ENCODE measurements at regions not wholly inside any gene's neighbourhood (a gene's known extent, or its start where the extent isn't known, plus 50 kb on each side); places are given as distances from the start of the nearest gene placed in this dataset.

- ChIA-PET CTCF (interaction anchor here (0.9 to 1.0 kb wide), 2 partner anchors 9 to 39 kb away, joined by 3 read pairs; no protein-coding TSS in a partner anchor), POLR2A (no interaction called here)
- Histone ChIP-seq H3K27me3 (ENCODE audit: control insufficient read depth, insufficient read depth, low read length) (no peaks in the 10 kb centered on the region), H3K4me3 (ENCODE audit: low read depth, low read length) (no peak overlapping the region), H3K36me3 (ENCODE audit: control insufficient read depth, insufficient read depth, low read length) (no peaks in the 10 kb centered on the region)
- DNase-seq (ENCODE audit: low read depth) = no peak
- no peak for TF ChIP-seq CTCF (IDR thresholded peaks at IDR 0.05; ENCODE audit: insufficient read depth, low read depth, low read length)
Observed at GRCh38 chr2:223536546-223536945, 65.6 kb downstream of the SCG2 start.

GRCh38 chr2:223537115-223537514, 65.0 kb downstream of the SCG2 start:
- no peak for TF ChIP-seq CTCF (IDR thresholded peaks at IDR 0.05; ENCODE audit: insufficient read depth, low read depth, low read length)
- POLR2A ChIA-PET = no interaction called here
- DNase-seq (ENCODE audit: low read depth) = no peak

GRCh38 chr2:223537651-223538601, 64.2 kb downstream of the SCG2 start:
- CTCF ChIA-PET = interaction anchor here (1.0 to 1.3 kb wide), 3 partner anchors 9 to 10 kb away, joined by 3 to 4 read pairs (median 3); no protein-coding TSS in a partner anchor
- no peak for TF ChIP-seq CTCF (IDR thresholded peaks at IDR 0.05; ENCODE audit: insufficient read depth, low read depth, low read length)

More at GRCh38 chr2:223537115-223537514, 65.0 kb downstream of the SCG2 start:
- no peak overlapping the region for H3K4me3 ChIP-seq (ENCODE audit: low read depth, low read length)
- H3K27me3 ChIP-seq (ENCODE audit: control insufficient read depth, insufficient read depth, low read length) = no peaks in the 10 kb centered on the region
- H3K36me3 ChIP-seq (ENCODE audit: control insufficient read depth, insufficient read depth, low read length) = no peaks in the 10 kb centered on the region
- CTCF ChIA-PET = interaction anchor here (1.0 kb wide), 2 partner anchors 9 to 11 kb away, joined by 3 read pairs; no protein-coding TSS in a partner anchor

GRCh38 chr2:223538920-223539440, 63.2 kb downstream of the SCG2 start:
- no peak for DNase-seq (ENCODE audit: low read depth)
- Histone ChIP-seq H3K4me3 (ENCODE audit: low read depth, low read length) (no peak overlapping the region), H3K36me3 (ENCODE audit: control insufficient read depth, insufficient read depth, low read length) (no peaks in the 10 kb centered on the region), H3K27me3 (ENCODE audit: control insufficient read depth, insufficient read depth, low read length) (no peaks in the 10 kb centered on the region)
- CTCF ChIA-PET = interaction anchor here (1.2 to 1.3 kb wide), 2 partner anchors 10 to 60 kb away, joined by 3 to 4 read pairs; no protein-coding TSS in a partner anchor
- no peak for TF ChIP-seq CTCF (IDR thresholded peaks at IDR 0.05; ENCODE audit: insufficient read depth, low read depth, low read length)
- POLR2A ChIA-PET = no interaction called here

More at GRCh38 chr2:223537651-223538601, 64.2 kb downstream of the SCG2 start:
- POLR2A ChIA-PET = no interaction called here
- no peaks in the 10 kb centered on the region for H3K36me3 ChIP-seq (ENCODE audit: control insufficient read depth, insufficient read depth, low read length)
- DNase-seq (ENCODE audit: low read depth) = no peak
- no peaks in the 10 kb centered on the region for H3K27me3 ChIP-seq (ENCODE audit: control insufficient read depth, insufficient read depth, low read length)
- no peak overlapping the region for H3K4me3 ChIP-seq (ENCODE audit: low read depth, low read length)

DNA sequence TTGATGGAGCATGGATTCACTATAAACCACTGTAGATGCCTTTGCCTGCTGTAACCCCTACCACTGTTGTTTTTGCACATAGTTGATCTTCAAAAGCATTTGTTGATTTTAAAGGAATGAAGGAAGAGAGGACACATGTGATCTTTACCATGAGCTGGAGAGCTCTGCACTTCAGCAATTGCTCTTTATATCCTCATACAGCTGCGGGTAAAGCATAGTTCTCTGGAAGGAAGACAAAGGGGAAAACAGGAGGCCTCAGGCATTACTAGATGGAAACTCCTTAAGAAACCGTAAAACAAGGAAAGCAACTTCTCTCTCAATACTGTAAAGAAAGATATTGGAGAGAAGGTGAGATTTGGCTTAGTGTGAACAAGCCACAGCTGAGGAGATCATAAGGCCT, 60.6 kb downstream of the SCG2 start:
- Histone ChIP-seq H3K36me3 (ENCODE audit: control insufficient read depth, insufficient read depth, low read length) (no peaks in the 10 kb centered on the region), H3K4me3 (ENCODE audit: low read depth, low read length) (no peak overlapping the region), H3K27me3 (ENCODE audit: control insufficient read depth, insufficient read depth, low read length) (no peaks in the 10 kb centered on the region)
- TF ChIP-seq CTCF (IDR thresholded peaks at IDR 0.05; ENCODE audit: insufficient read depth, low read depth, low read length) = no peak
- no peak for DNase-seq (ENCODE audit: low read depth)
- POLR2A ChIA-PET = no interaction called here
- CTCF ChIA-PET = no interaction called here
